IMR-90 (cell line): ENCODE measurements at regions not wholly inside any gene's neighbourhood (a gene's known extent, or its start where the extent isn't known, plus 50 kb on each side); places are given as distances from the start of the nearest gene placed in this dataset.

ENCODE experiments used
- ATAC-seq: fragments of 200-7000 bp; cut with Tn5 transposase; 2 replicates; pipeline ENCODE4 v1.9.1; 2020; ENCODE audit warnings: low read depth, mild to moderate bottlenecking, moderate library complexity
- BruUV-seq: library from RNA; stranded (reverse); fragments of 400-500 nt; replicated peaks from 2 replicates; lab custom pipeline; 2021; lab: Mats Ljungman, UMichigan
- CTCF ChIA-PET: fragments of 300-600 bp; formaldehyde crosslinking; extraction: SDS; loops from one replicate; lab custom pipeline; 2021; ENCODE audit warnings: antibody characterized with exemption; lab: Yijun Ruan, JAX
- POLR2A ChIA-PET: fragments of 300-600 bp; sonication (Branson Sonifier 250); formaldehyde crosslinking; loops from one replicate; lab custom pipeline; 2022; ENCODE audit warnings: antibody characterized with exemption; ENCODE audit not compliant: unreplicated experiment; lab: Charles Lee
- DNase-seq: peaks from one replicate; pipeline ENCODE4 v3.0.0; 2013
- H2AFZ ChIP-seq: replicated peaks from 2 replicates; pipeline ENCODE3; 2013; ENCODE audit warnings: low read length, mild to moderate bottlenecking; ENCODE audit not compliant: poor library complexity
- H2AK5ac ChIP-seq: 2 replicates; pipeline ENCODE4 v1.6.1; 2013; ENCODE audit warnings: low read depth, low read length, inconsistent platforms
- H2AK9ac ChIP-seq: replicated peaks from 2 replicates; pipeline ENCODE3; 2013; ENCODE audit warnings: mild to moderate bottlenecking, low read depth, low read length, moderate library complexity; ENCODE audit not compliant: poor library complexity
- H2BK120ac ChIP-seq: 2 replicates; pipeline ENCODE4 v1.6.1; 2013; ENCODE audit warnings: low read depth, low read length, inconsistent platforms
- H2BK15ac ChIP-seq: 3 replicates; pipeline ENCODE4 v1.6.1; 2013; ENCODE audit warnings: low read depth, low read length, inconsistent platforms
- H2BK20ac ChIP-seq: 2 replicates; pipeline ENCODE4 v1.6.1; 2013; ENCODE audit warnings: low read depth, mild to moderate bottlenecking, inconsistent platforms, low read length, moderate library complexity
- H2BK5ac ChIP-seq: 2 replicates; pipeline ENCODE4 v1.6.1; 2013; ENCODE audit warnings: mild to moderate bottlenecking, low read depth, low read length, inconsistent platforms; ENCODE audit not compliant: poor library complexity, severe bottlenecking
- H3K14ac ChIP-seq: replicated peaks from 2 replicates; pipeline ENCODE4 v1.6.1; 2013; ENCODE audit warnings: low read depth, low read length, inconsistent platforms
- H3K18ac ChIP-seq: 2 replicates; pipeline ENCODE4 v1.6.1; 2013; ENCODE audit warnings: low read depth, low read length, control low read depth
- H3K23ac ChIP-seq: 2 replicates; pipeline ENCODE4 v1.6.1; 2013; ENCODE audit warnings: low read depth, low read length, inconsistent platforms
- H3K27ac ChIP-seq: 2 replicates; pipeline ENCODE4 v1.5.1; 2013; ENCODE audit warnings: mild to moderate bottlenecking, control low read depth, low read length; ENCODE audit not compliant: insufficient read depth
- H3K27me3 ChIP-seq: 2 replicates; pipeline ENCODE4 v1.6.1; 2013; ENCODE audit warnings: low read length; ENCODE audit not compliant: control insufficient read depth, insufficient read depth
- H3K36me3 ChIP-seq: 2 replicates; pipeline ENCODE4 v1.6.1; 2013; ENCODE audit warnings: low read length, mixed read lengths; ENCODE audit not compliant: control insufficient read depth, insufficient read depth
- H3K4ac ChIP-seq: 2 replicates; pipeline ENCODE4 v1.6.1; 2013; ENCODE audit warnings: low read depth, low read length, inconsistent platforms
- H3K4me1 ChIP-seq: 2 replicates; pipeline ENCODE4 v1.6.1; 2013; ENCODE audit warnings: low read length, mixed read lengths; ENCODE audit not compliant: control insufficient read depth, insufficient read depth
- H3K4me2 ChIP-seq: 2 replicates; pipeline ENCODE4 v1.6.1; 2013; ENCODE audit warnings: low read depth, mild to moderate bottlenecking, control low read depth, low read length, moderate library complexity
- H3K4me3 ChIP-seq: 2 replicates; pipeline ENCODE4 v1.5.1; 2013; ENCODE audit warnings: low read depth, mild to moderate bottlenecking, control low read depth, low read length, moderate library complexity; ENCODE audit not compliant: insufficient read depth
- H3K56ac ChIP-seq: 2 replicates; pipeline ENCODE4 v1.6.1; 2013; ENCODE audit warnings: low read length, inconsistent platforms; ENCODE audit not compliant: insufficient read depth; ENCODE audit errors: extremely low read depth
- H3K79me1 ChIP-seq, 2 experiments: 2 replicates each; pipeline ENCODE4 v1.6.1; 2013; ENCODE audit warnings: low read length in 2 of 2, inconsistent platforms in 1 of 2, low read depth in 1 of 2
- H3K9ac ChIP-seq: 2 replicates; pipeline ENCODE4 v1.6.1; 2013; ENCODE audit warnings: low read depth, low read length, control low read depth
- H3K9me1 ChIP-seq: 2 replicates; pipeline ENCODE4 v1.6.1; 2013; ENCODE audit warnings: low read length, inconsistent platforms; ENCODE audit not compliant: insufficient read depth
- H3K9me3 ChIP-seq: 2 replicates; pipeline ENCODE4 v1.6.1; 2013; ENCODE audit warnings: low read length; ENCODE audit not compliant: control insufficient read depth, insufficient read depth
- H4K20me1 ChIP-seq: 2 replicates; pipeline ENCODE4 v1.6.1; 2013; ENCODE audit warnings: low read length, inconsistent platforms; ENCODE audit not compliant: insufficient read depth
- H4K5ac ChIP-seq: 2 replicates; pipeline ENCODE4 v1.6.1; 2013; ENCODE audit warnings: mild to moderate bottlenecking, low read depth, low read length, control low read depth
- H4K8ac ChIP-seq, 2 experiments: 2 replicates each; pipeline ENCODE4 v1.6.1; 2013; ENCODE audit warnings: low read depth in 2 of 2, low read length in 2 of 2, control low read depth in 1 of 2, inconsistent platforms in 1 of 2
- H4K91ac ChIP-seq: 2 replicates; pipeline ENCODE4 v1.6.1; 2013; ENCODE audit warnings: low read depth, low read length, inconsistent platforms; ENCODE audit not compliant: insufficient read depth
- BHLHE40 ChIP-seq: fragments of 150-350 bp; IDR thresholded peaks from 2 replicates; pipeline ENCODE4 v1.6.1; 2016; ENCODE audit warnings: mild to moderate bottlenecking, low read depth, low read length
- CEBPB ChIP-seq: IDR thresholded peaks from 2 replicates; pipeline ENCODE4 v1.6.1; 2012; ENCODE audit warnings: low read depth, low read length, improper control_type of control experiment
- CHD1 ChIP-seq: IDR thresholded peaks from 2 replicates; pipeline ENCODE4 v1.6.1; 2012; ENCODE audit warnings: low read depth, low read length, improper control_type of control experiment
- FOS ChIP-seq: fragments of 150-350 bp; IDR thresholded peaks from 2 replicates; pipeline ENCODE4 v1.6.1; 2016; ENCODE audit warnings: low read depth, low read length
- MAFK ChIP-seq: IDR thresholded peaks from 2 replicates; pipeline ENCODE4 v1.6.1; 2012; ENCODE audit warnings: low read depth, low read length, improper control_type of control experiment
- MAZ ChIP-seq: IDR thresholded peaks from 2 replicates; pipeline ENCODE4 v1.6.1; 2012; ENCODE audit warnings: low read depth, mild to moderate bottlenecking, low read length, improper control_type of control experiment, moderate library complexity, borderline replicate concordance
- MXI1 ChIP-seq: IDR thresholded peaks from 2 replicates; pipeline ENCODE4 v1.6.1; 2012; ENCODE audit warnings: low read depth, mild to moderate bottlenecking, low read length, moderate library complexity, borderline replicate concordance
- NFE2L2 ChIP-seq: fragments of 150-350 bp; IDR thresholded peaks from 2 replicates; pipeline ENCODE4 v1.6.1; 2016; ENCODE audit warnings: low read depth, mild to moderate bottlenecking, low read length
- POLR2A ChIP-seq: IDR thresholded peaks from 2 replicates; pipeline ENCODE4 v1.6.1; 2012; ENCODE audit warnings: mild to moderate bottlenecking, low read depth, low read length
- RAD21 ChIP-seq: IDR thresholded peaks from 2 replicates; pipeline ENCODE4 v1.6.1; 2012; ENCODE audit warnings: low read length, improper control_type of control experiment
- RCOR1 ChIP-seq: IDR thresholded peaks from 2 replicates; pipeline ENCODE4 v1.6.1; 2012; ENCODE audit warnings: mild to moderate bottlenecking, low read length, improper control_type of control experiment; ENCODE audit not compliant: insufficient replicate concordance
- RFX5 ChIP-seq: IDR thresholded peaks from 2 replicates; pipeline ENCODE4 v1.8.0; 2012; ENCODE audit warnings: low read depth, mild to moderate bottlenecking, low read length, moderate library complexity
- SMC3 ChIP-seq: fragments of 150-350 bp; IDR thresholded peaks from 2 replicates; pipeline ENCODE4 v1.6.1; 2016; ENCODE audit warnings: low read depth, mild to moderate bottlenecking, antibody characterized with exemption, low read length, moderate library complexity
- WGBS, 2 experiments: methylation state at CpG; one replicate each; pipeline versions ENCODE4 v1.1.5 to v1.1.7; 2013; ENCODE audit warnings: missing lambda C conversion rate in 2 of 2; ENCODE audit not compliant: insufficient read length in 1 of 2; ENCODE audit errors: extremely low coverage in 2 of 2; 5-methylcytosine and 5-hydroxymethylcytosine counted together
- dilution Hi-C: fragments of 300-500 bp; cut with HindIII; formaldehyde crosslinking; loops from one replicate; pipeline ENCODE4 v1.14.3; 2018; ENCODE audit warnings: low sequenced_read_pairs; ENCODE audit not compliant: unreplicated experiment
- in situ Hi-C: fragments of 300-500 bp; cut with MboI; formaldehyde crosslinking; loops from 3 replicates; pipeline ENCODE4 v1.14.3; 2019; ENCODE audit warnings: low sequenced_read_pairs, inconsistent platforms, mixed read lengths
- intact Hi-C: fragments of 100-400 bp; cut with micrococcal nuclease; formaldehyde crosslinking; loops from 2 replicates; pipeline ENCODE4 v1.10.0; 2022
- TF ChIP-seq, protein P1 (sequence below): conservative IDR thresholded peaks from 2 replicates; pipeline ENCODE4 v1.5.1; 2012; ENCODE audit warnings: mild to moderate bottlenecking, low read depth, low read length, improper control_type of control experiment
- TF ChIP-seq, protein P2 (sequence below): fragments of 150-350 bp; IDR thresholded peaks from 2 replicates; pipeline ENCODE4 v1.6.1; 2016; ENCODE audit warnings: low read depth, mild to moderate bottlenecking, low read length, moderate library complexity, borderline replicate concordance
- TF ChIP-seq, protein P3 (sequence below): fragments of 150-350 bp; IDR thresholded peaks from 2 replicates; pipeline ENCODE4 v1.6.1; 2017; ENCODE audit warnings: mild to moderate bottlenecking, antibody characterized with exemption, low read length, low read depth

DNA sequence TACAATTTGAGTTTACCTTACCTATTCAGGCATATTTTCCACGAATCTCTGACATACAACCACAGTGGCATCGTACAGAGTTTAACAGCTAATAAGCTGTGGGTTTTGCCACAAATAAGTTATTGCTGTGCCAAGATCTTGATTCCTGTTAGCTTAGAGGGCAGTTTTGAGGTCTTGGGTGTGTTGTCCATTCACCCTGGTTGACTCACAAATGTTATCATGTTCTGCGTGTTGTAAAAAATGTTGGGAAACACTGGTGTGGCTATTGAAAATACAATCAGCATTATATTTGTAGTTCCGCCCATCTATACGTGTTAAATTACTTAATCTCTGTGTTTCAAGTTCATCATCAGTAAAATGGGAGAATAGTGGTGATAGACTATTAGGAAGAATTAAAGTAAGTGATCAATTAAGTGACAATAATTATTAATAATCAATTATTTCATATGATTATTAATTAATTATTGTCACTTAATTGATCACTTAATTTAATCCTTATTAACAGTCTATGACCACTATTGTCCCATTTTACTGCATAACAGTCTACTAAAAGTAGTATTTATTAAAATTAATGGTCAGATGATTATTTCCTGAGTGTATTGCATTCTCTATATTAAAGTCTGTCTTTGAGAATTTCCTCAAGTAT lies 96.3 kb downstream of the TMA16 start:
- Histone ChIP-seq H2BK120ac (no peak overlapping the region), H2AK9ac (no peak overlapping the region), H3K36me3 (no peaks in the 10 kb centered on the region), H3K4me1 (no peaks in the 10 kb centered on the region), H3K9ac (no peak overlapping the region), H3K56ac (no peak overlapping the region), H2BK5ac (no peak overlapping the region), H3K9me3 (no peaks in the 10 kb centered on the region), H4K91ac (no peak overlapping the region), H2BK20ac (no peak overlapping the region), H2AK5ac (no peak overlapping the region), H3K23ac (no peak overlapping the region), H3K27me3 (no peaks in the 10 kb centered on the region), H4K20me1 (no peaks in the 10 kb centered on the region), H3K9me1 (no peaks in the 10 kb centered on the region), H3K18ac (no peak overlapping the region), H3K4me2 (no peak overlapping the region), H4K8ac (no peak overlapping the region), H3K4me3 (no peak overlapping the region), H4K5ac (no peak overlapping the region), H3K79me1 (no peaks in the 10 kb centered on the region), H3K4ac (no peak overlapping the region), H2AFZ (no peak overlapping the region), H2BK15ac (no peak overlapping the region), H3K27ac (no peak overlapping the region), H3K14ac (no peak overlapping the region)
- ATAC-seq (no peak), DNase-seq (no peak)
- no peak for TF ChIP-seq NFE2L2
- no peak for TF ChIP-seq POLR2A
- no peak for TF ChIP-seq RAD21
- TF ChIP-seq CHD1 = no peak
- no peak for TF ChIP-seq SMC3
- TF ChIP-seq MAFK = no peak
- no peak for TF ChIP-seq CEBPB
- TF ChIP-seq, protein P1, sequence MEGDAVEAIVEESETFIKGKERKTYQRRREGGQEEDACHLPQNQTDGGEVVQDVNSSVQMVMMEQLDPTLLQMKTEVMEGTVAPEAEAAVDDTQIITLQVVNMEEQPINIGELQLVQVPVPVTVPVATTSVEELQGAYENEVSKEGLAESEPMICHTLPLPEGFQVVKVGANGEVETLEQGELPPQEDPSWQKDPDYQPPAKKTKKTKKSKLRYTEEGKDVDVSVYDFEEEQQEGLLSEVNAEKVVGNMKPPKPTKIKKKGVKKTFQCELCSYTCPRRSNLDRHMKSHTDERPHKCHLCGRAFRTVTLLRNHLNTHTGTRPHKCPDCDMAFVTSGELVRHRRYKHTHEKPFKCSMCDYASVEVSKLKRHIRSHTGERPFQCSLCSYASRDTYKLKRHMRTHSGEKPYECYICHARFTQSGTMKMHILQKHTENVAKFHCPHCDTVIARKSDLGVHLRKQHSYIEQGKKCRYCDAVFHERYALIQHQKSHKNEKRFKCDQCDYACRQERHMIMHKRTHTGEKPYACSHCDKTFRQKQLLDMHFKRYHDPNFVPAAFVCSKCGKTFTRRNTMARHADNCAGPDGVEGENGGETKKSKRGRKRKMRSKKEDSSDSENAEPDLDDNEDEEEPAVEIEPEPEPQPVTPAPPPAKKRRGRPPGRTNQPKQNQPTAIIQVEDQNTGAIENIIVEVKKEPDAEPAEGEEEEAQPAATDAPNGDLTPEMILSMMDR = no peak
- TF ChIP-seq, protein P2, sequence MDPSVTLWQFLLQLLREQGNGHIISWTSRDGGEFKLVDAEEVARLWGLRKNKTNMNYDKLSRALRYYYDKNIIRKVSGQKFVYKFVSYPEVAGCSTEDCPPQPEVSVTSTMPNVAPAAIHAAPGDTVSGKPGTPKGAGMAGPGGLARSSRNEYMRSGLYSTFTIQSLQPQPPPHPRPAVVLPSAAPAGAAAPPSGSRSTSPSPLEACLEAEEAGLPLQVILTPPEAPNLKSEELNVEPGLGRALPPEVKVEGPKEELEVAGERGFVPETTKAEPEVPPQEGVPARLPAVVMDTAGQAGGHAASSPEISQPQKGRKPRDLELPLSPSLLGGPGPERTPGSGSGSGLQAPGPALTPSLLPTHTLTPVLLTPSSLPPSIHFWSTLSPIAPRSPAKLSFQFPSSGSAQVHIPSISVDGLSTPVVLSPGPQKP = no peak
- TF ChIP-seq MAZ = no peak
- no peak for TF ChIP-seq RFX5
- TF ChIP-seq BHLHE40 = no peak
- no peak for TF ChIP-seq FOS
- no peak for TF ChIP-seq MXI1
- no peak for TF ChIP-seq RCOR1
- TF ChIP-seq, protein P3, sequence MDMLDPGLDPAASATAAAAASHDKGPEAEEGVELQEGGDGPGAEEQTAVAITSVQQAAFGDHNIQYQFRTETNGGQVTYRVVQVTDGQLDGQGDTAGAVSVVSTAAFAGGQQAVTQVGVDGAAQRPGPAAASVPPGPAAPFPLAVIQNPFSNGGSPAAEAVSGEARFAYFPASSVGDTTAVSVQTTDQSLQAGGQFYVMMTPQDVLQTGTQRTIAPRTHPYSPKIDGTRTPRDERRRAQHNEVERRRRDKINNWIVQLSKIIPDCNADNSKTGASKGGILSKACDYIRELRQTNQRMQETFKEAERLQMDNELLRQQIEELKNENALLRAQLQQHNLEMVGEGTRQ = no peak
- in situ Hi-C loops = no loop called here
- 57% methylated on average over 1 of the region's 5 CpGs; no CpG with 5 or more reads in 1 of the 2 experiments for WGBS, 2 experiments
- BruUV-seq = no TSS peak
- intact Hi-C loops = no loop called here
- POLR2A ChIA-PET = no interaction called here
- dilution Hi-C loops = no loop called here
- CTCF ChIA-PET = no interaction called here
